HG03432 (cell line): ENCODE measurements at regions not wholly inside any gene's neighbourhood (a gene's known extent, or its start where the extent isn't known, plus 50 kb on each side); places are given as distances from the start of the nearest gene placed in this dataset.
"Not testable (repeated sequence)": the region's sequence is repeated elsewhere in the genome, so short reads cannot be mapped to it uniquely, and the experiment has no call there.

Experiments used
- ATAC-seq: cut with Tn5 transposase; IDR thresholded peaks from one replicate; pipeline ENCODE4 v1.9.1; 2021; ENCODE audit warnings: mild to moderate bottlenecking, moderate library complexity; ENCODE audit not compliant: unreplicated experiment

DNA sequence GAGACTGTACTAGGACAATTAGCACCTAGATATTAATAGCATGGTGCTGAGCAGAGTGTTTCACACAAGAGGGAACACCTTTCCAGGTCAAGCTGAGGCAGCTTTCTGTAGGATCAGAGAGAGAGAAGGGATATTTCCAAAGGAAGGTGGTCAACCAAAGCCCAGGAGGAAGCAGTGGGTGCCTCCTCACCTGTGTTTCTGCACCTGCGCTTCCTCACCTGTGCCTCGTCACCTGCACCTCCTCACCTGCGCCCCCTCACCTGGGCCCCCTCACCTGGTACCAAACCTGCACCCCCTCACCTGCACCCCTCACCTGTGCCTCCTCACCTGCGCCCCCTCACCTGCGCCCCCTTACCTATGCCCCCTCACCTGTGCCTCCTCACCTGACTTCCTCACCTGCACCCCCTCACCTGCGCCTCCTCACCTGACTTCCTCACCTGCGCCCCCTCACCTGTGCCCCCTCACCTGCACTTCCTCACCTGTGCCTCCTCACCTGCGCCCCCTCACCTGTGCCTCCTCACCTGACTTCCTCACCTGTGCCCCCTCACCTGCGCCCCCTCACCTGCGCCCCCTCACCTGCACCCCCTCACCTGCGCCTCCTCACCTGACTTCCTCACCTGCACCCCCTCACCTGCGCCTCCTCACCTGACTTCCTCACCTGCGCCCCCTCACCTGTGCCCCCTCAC is 67.9 kb downstream of the TTLL2 start:
- ATAC-seq = no peak

DNA sequence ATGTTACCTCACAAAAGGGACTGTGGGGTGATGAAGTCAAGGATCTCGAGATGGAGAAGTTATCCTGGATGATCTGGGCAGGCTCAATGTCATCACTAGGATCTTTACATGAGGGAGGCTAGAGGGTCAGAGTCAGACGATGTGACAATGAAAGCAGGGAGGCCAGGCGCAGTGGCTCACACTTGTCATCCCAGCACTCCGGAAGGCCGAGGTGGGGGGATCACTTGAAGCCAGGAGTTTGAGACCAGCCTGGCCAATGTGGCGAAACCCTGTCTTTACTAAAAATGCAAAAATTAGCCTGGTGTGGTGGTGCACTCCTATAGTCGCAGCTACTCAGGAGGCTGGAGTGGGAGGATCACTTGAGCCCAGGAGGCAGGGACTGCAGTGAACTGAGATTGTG is 68.8 kb downstream of the TTLL2 start:
- ATAC-seq = no peak

DNA sequence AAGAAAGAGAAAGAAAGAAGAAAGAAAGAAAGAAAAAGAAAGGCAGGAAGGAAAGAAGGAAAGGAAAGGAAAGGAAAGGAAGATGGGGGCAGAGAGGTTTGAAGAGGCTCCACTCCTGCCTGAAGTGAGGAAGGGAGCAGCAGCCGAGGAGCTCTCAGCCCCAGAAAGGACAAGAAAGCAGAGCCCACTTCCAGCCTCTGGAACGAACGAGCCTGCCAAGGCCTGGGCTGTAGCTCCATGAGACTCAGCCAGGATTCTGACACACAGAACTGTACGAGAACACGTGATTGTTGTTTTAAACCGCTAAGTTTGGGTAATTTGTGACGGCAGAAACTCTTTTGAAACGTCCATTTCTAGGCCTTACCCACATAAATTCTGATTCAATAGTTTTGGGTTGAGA is 69.5 kb downstream of the TTLL2 start:
- ATAC-seq = no peak

DNA sequence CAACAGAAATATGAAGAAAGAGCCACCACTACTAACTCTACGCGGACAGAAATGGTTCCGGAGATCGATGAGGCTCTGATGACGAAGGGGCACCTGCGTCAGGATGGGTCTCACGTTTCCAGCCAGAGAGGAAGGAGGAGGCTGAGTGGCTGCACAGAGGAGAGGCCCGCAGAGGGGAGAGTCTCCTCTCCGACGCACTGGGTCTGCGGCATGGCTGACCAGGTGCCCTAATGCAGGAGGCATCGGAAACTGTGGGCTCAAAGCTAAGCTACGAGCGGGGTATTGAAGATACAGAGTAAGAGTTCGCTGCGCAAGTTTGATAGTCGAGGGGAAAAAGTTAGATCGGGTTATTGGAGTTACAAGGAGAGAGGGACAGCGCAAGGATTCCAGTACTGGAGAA is 69.9 kb downstream of the TTLL2 start:
- ATAC-seq = no peak

DNA sequence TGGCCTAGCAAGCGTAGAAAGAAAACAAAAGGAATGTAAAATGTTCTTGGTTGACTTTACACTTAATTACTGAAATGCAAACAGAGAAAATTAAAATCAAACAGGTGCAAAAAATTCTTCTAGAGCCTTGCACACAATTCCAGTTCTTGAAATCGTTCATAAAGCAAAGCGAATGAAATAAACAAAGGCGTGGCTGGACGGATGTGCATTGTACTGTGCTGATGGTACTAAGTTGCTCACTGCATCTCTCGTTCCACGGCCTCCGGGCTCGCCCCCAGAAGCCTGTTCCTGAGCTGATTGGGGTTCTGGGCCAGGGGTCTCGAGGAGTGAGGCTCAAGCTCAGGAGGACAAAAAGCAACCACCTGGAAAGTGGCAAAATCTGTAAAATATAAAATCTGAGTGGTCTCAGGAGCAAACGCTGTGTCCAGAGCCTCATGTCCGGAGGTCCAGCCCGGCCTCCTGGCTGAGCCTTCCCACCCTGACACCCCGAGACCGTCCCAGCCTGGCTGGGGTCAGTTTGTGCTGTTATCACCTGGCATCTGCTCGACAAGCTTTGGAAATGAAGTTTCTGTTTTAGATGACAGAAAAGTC is 71.3 kb downstream of the TTLL2 start:
- no peak for ATAC-seq

DNA sequence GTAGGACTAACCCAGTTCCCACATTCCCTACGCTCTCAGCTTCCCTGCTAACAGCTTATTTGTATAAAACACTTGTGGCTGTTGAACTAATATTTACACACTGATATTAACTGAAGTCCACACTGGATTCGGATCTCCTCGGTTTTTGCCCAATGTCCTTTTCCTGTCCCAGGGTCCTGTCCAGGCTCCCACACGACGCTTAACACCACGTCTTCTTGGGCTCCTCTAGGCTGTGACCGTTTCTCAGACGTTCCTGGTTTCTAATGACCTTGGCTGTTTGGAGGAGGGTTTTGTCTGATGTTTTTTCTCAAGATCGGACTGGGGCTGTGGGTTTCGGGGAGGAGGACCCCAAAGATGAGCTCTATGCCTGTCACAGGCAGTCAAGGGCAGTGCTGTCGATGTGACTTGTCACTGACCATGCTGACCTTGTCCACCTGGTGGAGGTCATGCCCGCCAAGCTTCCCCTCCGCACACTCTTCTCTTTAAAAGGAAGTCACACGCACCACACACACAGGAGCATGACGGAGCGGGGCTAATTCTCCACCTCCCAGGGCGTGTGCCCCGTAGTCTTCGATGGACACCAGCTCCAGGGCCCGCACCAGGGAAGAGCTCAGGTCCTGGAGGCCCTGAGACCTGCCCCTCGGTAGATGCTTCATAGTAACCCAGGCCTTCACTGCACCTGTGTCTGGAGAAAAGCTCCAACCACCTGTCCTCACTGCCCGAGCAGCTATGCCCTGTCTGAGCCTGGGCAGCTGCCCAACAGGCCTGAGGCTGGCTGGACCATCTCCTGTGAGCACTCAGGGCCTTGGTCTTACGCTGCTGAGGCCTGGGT is 72.0 kb downstream of the TTLL2 start:
- no peak for ATAC-seq

DNA sequence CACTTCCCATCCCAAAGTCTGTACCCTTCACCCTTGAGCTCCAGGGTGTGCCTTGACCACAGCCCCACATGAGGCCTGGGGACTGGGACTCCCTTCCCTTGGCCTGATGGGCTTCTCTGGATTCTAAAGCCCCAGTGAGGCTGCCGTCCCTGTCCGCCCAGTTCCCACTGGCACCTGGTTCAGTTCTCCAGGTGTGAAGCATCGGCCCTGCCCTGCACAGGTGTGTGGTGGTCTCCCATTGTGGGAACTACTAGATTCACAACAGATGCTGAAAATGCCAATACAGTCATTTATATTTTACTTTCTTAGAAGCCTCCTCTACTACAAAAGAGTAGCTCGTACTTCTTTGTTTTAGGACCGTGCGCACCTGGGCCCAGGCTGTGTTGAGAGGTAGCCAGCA is 72.8 kb downstream of the TTLL2 start:
- no peak for ATAC-seq

DNA sequence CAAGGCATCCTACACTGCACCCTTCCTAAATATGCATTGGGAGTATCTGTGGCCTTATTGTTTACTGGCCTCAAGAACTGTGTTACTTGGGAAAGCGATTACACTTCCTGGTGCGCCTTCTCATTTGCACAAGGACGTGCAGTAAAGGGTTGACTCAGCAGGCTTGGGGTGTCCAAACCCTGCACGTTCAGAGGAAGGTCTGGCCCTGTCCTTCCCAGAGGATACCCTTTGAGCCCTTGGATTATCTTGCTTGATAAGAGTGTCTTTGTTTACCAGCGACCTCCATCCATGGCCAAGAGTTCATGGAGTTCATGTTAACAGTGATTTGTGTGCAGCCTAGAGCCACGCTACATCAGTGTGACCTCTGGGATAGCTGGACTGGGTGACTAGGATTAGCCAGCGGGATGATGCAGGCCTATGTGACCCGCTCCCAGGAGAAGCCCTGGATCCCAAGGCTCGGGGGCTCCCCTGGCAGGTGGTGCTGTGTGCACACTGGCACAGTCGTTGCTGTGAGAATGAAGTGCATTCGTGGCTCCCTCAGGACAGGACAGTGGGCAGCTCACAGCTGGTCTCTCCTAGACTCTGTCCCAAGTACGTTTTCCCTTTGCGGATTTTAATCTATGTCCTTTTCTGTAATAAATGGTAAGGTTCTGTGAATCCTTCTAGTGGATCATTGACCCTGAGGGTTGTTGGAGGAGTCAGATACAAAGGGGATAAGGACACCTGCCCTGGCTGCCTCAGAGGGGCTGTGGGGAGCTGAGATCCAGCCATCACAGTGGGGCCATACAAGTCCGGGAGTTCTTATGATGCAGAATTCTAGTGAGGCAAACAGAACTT is 73.5 kb downstream of the TTLL2 start:
- no peak for ATAC-seq

DNA sequence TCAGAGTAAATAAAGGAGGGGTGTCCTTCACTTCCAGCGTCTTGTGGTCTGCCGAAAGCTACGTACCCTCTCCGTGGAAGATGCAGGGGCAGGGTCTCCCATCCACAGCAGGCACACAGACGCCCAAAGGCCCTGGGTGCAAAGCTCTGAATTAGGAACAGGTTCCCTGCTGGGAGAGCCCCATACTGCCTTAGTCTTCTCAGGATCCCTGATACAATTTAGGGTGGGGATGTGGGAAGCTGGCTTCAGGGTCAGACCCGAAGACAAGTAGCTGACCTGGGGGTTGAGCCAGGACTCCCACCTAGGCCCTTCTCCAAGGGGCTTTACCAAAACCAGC is 74.1 kb downstream of the TTLL2 start:
- ATAC-seq = no peak

DNA sequence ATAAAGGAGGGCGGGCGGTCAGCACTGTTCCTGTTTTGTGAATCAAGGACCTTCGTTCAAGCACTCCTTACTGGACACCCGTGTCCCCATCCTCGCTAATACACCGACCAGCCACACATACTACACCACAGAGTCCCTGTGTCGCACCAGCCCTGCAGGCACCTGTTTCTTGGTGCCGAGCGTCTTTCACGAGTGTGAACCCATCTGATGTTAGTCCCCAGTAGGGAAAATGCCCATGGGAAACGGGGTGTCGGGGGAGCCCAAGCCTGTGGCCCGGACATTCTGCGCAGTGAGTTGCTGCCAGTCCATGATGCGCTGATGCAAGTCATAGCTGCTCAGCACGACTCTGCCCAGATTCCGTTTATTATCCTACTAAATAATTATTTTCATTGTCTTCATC is 74.7 kb downstream of the TTLL2 start:
- ATAC-seq = no peak

DNA sequence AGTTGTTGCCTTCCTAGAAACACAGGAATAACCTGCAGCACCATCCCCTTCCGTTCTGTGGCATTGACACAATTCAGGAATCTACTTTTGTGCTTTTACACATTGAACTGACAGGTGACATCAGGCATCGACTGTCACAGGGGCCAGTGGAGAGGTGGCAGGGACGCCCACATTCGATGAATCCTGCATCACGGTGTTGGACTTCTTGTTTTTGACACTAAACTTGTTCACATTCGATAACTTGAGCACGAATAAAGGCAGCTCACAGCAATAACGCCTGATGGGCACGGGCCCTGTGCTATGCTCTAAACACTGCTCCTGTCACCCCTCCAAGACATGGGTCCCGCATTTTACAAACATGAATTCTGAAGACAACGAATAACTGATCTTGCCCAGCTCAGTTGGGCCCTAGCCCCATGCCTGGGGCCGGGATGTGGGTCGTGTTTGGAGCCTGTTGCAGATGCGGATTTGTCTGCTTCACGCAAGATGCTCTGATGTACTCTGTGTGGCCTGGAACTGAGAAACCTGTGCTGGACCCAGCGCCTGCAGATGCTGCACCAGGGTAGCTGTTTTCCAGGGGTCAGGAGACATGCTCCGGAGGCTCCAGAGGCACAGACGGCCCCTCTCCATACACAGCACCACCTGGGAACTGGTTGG is 75.7 kb downstream of the TTLL2 start:
- ATAC-seq = no peak

DNA sequence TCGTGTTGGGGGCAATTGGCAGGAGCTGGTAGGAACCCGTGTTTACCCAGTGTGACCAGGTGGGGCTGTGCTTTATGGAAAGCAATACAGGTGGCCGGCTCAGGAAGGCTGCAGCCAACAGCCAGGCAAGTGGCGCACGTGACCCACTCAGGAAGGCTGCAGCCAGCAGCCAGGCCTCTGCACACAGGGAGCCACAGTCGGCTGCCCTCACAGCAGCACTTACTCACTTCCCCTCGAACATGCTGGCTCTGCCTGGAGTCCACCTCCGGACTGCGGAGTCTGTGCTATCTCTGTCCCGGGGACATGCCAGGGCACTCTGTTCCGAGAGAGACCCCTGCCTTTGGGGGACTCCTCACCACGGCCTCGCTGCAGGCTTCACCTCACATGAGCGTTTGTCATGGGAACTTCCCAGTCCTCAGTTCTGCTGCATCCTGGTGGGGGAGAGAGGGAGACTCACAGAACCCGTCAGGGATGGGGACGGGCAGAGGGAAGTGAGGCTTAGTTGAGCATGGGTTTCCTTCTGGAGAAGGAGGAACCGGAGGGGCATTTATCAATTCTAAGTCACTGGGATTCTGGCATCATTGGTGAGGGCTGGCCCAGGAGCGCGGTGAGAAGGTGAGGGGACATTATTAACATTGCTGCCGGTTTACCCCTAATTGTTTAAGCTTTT is 76.8 kb downstream of the TTLL2 start:
- ATAC-seq = no peak

DNA sequence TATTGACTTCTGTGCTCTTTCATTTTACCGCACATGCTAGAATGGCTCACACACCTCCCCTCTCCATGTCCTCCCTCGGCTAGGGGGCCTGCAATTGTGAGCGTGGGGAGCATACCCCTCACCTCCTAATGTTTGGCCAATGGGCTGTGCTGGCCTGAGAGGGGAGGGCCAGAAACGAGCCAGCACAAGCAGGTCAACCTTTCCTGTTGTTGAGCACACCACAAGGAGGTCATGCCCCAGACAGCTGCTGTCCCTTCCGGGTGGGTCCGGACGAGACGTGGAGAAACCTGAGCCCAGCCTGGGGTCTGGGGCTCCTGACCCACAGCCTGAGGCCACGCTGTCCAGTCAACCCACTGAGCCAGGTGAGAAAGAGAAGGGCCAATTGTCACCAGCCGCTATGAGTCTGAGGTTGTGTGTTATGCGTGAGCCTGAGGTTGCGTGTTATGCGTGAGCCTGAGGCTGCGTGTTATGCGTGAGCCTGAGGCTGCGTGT is 77.4 kb downstream of the TTLL2 start:
- ATAC-seq = no peak

DNA sequence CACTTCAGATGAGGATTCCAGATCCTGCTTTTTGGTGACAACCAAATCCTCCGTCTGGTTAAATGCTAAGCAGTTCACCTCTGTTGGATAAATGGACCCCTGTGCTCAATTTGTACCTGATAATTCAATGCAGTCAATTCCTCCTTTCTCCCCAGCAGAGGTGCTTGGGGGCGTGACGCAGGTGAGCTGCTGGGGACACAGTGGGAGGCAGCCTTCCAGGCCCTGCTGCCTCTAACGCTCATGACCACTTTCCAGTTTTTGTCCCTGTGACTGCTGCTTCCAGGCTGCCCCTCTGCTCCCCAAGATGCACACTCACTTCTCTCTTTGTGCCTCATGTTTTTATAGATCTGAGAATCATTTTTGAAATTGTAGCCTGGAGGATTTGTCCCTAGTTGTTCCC is 78.5 kb downstream of the TTLL2 start:
- no peak for ATAC-seq

DNA sequence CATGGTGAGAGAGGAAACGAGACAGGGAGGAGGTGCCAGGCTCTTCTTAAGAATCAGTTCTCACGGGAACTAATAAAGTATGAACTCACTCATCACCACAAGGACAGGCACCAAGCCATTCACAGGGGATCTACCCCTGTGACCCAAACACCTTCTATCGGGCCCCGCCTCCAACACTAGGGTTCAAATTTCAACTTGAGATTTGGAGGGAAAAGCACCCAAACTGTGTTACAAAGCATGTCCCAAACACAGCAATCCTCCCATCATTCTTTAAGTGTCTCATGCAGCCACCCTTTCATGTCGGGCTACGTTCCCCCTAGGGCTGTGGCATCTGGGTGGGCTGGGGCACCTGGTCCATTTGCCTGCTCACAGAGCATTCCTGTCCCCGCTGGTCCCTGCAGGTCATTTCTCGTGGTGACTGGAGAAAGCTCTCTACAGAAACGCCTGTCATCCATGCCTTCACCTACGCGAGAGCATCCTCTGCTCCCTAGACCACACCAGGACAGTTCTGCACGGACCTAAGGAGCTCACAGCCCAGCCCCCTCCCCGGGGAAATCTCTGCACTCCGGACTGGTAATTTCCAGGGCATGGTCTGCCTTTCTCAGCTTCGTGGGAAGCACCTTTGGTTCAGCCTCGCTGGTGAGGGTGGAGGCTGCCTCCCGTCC is 79.6 kb downstream of the TTLL2 start:
- no peak for ATAC-seq

DNA sequence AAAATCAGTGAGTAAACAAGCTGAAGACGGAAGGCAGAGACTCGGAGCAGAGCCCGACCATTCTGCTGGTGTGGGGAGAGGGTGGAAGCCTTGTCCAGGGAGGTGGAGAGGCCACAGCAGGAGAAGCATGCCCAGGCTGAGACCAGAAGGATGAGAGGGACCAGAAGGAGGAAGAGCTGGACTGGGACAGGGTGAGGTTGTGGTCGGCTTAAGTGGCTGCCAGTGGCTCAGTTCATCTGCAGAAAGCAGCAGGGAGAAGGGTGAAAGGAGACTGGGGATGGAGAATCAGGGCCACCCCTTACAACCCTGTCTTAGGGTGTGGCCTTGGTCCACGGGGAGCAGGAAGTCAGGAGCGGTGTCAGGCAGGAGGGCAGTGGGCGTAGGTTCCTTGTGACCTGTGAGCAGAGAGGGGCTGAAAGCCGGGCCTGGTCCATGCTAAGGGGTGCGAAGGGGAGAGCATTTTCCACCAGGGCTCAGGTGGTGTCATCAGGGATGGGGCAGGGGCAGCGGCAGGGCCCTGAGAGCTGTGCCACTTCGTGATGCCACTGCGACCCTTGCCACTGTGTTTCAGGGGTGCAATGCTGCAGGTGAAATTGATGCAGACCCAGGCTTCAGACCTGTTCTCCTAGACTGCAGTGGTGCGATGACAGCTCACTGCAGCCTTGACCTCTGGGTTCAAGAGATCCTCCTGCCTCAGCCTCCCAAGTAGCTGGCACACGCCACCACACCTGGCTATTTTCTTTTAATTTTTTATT is 81.1 kb downstream of the TTLL2 start:
- no peak for ATAC-seq

DNA sequence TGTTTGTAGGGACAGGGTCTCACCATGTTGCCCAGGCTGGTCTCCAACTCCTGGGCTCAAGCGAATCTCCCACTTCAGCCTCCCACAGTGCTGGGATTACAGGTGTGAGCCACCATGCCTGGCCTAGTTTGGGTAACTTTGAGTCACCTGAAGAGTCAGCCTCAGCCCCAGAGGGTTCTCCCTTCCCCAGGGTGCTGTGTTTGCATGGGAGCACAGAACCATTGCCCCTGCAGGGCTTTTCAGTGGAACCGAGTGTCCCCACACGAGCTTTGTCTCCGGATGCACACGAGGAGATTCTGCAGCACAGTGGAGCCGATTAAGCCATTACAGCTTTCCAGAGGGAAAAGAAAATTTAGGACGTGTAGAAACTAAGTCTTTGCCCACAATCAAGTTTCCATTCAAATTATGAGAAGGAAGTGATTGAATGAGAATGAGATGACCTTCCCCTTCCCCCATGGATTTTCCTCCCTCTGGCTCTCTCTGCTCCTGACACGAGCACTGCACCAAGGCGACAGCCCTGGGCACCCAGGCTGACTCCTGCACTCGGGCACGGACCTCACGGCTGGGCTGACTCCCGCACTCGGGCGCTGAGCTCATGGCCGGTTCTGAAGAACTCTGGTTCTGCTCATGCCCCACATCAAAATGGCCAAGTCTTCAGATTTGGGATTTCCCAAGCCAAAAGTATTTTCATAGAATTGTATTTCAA is 81.8 kb downstream of the TTLL2 start:
- ATAC-seq = not testable (repeated sequence)
